ENCODE measurements at regions not wholly inside any gene's neighbourhood (a gene's known extent, or its start where the extent isn't known, plus 50 kb on each side); places are given as distances from the start of the nearest gene placed in this dataset.

DNA sequence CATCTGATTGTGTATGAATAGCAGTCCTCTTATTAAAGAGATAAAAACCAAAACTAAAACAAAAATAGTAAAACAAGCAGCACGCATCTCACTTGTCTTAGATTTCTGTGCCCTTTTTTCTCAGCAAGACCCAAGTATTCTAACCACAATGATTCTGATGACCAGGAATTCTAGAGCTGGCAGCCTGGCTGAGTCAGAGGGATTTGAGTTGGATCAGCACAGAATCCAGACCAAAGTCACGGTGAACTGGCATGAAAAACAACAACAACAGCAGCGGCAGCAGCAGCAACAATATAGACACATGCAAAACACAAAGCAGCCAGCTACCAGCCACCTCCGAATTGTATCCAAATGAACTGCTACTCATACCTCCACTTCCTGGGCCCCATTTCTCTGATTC, 360.5 kb downstream of the KCNRG start:
- H3K4me1 ChIP-seq = no peaks in the 10 kb centered on the region
- H3K36me3 ChIP-seq (replicated peaks in 1 of 2; ENCODE audit: insufficient read depth in 1 of 2, low read depth in 2 of 2) = no peaks in the 10 kb centered on the region
- DNase-seq (no peak), ATAC-seq (no peak)
- no peaks in the 10 kb centered on the region for H3K9me3 ChIP-seq
- H3K27me3 ChIP-seq = no peaks in the 10 kb centered on the region
- TF ChIP-seq, protein P1, sequence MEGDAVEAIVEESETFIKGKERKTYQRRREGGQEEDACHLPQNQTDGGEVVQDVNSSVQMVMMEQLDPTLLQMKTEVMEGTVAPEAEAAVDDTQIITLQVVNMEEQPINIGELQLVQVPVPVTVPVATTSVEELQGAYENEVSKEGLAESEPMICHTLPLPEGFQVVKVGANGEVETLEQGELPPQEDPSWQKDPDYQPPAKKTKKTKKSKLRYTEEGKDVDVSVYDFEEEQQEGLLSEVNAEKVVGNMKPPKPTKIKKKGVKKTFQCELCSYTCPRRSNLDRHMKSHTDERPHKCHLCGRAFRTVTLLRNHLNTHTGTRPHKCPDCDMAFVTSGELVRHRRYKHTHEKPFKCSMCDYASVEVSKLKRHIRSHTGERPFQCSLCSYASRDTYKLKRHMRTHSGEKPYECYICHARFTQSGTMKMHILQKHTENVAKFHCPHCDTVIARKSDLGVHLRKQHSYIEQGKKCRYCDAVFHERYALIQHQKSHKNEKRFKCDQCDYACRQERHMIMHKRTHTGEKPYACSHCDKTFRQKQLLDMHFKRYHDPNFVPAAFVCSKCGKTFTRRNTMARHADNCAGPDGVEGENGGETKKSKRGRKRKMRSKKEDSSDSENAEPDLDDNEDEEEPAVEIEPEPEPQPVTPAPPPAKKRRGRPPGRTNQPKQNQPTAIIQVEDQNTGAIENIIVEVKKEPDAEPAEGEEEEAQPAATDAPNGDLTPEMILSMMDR (IDR thresholded peaks at IDR 0.05) = no peak
- no peak for TF ChIP-seq POLR2A (IDR thresholded peaks at IDR 0.05)
- no peak overlapping the region for H3K27ac ChIP-seq
- WGBS, 2 donors = 56 to 64% methylated on average over 4 of the region's 4 CpGs
- H3K4me3 ChIP-seq = no peak overlapping the region
- intact Hi-C loops (cut with DNase I) = no loop called here

DNA sequence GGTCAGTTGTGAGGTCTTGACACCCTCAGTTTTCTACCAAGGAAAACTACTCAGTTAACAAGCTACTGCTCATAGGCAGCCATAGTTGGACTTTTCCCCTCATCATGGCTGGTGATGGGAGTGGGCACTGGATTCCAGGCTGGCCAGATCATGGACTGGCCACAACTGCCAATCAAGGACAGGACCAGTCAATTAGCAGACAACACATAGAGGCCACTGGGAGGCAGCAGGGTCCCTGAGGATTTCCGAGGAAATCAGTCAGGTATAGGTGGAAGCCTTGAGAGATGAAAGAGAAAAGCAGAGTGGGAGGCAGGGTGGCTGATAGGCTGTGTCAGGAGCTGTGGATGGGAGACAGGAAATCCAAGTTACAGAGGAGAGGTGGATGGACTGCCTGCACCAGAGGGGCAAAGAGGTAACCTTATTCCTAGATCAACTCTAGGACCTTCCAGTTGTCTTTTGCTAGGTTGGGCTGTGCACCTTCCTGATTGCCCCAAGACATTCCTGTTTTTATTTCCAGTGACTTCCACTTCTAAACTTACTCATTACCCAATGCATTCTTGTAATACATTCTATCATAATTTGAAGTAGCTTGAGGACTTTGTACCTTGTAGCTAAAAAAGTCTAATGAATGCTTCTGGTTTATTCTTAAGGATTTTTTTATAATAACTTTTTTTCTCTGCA, 361.8 kb downstream of the KCNRG start:
- WGBS, 2 donors = 72 to 76% methylated on average over 1 of the region's 1 CpG
- ATAC-seq (no peak), DNase-seq (no peak)
- Histone ChIP-seq H3K27me3 (no peaks in the 10 kb centered on the region), H3K27ac (no peak overlapping the region), H3K9me3 (no peaks in the 10 kb centered on the region), H3K4me1 (no peaks in the 10 kb centered on the region), H3K4me3 (no peak overlapping the region), H3K36me3 (replicated peaks in 1 of 2; ENCODE audit: insufficient read depth in 1 of 2, low read depth in 2 of 2) (no peaks in the 10 kb centered on the region)
- intact Hi-C loops (cut with DNase I) = no loop called here
- TF ChIP-seq, protein P1 (IDR thresholded peaks at IDR 0.05) = peak in 1 of 7 experiments; percentile 19
- no peak for TF ChIP-seq POLR2A (IDR thresholded peaks at IDR 0.05)

DNA sequence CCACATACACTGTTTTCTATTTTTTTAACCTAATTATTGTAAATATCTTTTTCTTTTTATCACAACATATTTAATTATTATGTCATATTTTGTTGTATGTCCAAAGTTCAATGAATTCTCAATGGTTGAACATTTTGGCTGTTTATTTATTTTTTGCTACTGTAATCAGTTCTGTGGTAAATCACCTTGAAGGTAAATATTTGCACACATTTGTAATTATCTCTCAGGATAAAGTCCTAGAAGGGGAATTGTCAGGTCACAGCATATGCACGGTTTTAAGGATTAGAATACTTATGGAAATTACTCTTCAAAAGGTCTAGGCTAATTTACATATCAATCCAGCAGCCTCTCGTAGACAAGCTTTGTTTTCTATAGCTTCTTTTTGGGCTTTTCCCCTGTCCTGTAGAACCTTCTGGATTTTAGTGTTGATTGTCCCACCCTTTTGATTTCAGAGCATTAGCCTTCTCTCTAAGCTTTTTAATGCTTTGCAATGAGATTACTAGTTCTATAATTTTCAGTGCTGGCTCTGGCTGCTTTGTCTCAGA, 362.6 kb downstream of the KCNRG start:
- Histone ChIP-seq H3K27ac (no peak overlapping the region), H3K36me3 (replicated peaks in 1 of 2; ENCODE audit: insufficient read depth in 1 of 2, low read depth in 2 of 2) (no peaks in the 10 kb centered on the region), H3K4me3 (no peak overlapping the region), H3K9me3 (no peaks in the 10 kb centered on the region), H3K27me3 (no peaks in the 10 kb centered on the region), H3K4me1 (no peaks in the 10 kb centered on the region)
- TF ChIP-seq, protein P1 (IDR thresholded peaks at IDR 0.05) = no peak
- no peak for TF ChIP-seq POLR2A (IDR thresholded peaks at IDR 0.05)
- ATAC-seq = no peak
- no peak for DNase-seq
- 46 to 50% methylated on average over 2 of the region's 2 CpGs for WGBS, 2 donors
- intact Hi-C loops (cut with DNase I) = no loop called here

DNA sequence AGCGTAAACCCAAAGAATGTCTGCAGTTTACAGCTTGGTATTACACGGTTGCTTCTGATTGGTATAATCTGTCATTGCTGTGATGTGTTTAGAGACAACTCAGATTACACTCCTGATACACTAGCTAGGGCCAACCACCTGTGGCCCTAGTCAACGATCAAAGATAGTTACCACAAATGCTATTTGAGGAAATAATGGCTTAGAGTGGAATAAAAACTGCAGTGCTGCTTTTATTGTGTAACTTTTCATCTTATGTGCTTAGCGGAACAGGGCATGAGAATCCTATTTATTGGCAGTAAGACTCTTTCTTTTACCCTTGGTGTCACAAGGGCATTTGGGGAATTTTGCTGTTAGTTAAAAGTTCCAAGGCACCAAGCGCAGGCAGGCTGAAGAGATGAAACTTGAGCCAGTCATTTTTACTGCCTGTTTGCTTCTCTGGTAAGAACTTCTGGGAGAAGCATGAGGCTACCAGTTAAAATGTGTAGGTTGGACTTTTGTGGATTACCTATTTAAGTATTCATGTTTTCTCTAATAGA, 363.3 kb downstream of the KCNRG start:
- ATAC-seq (no peak), DNase-seq (no peak)
- H3K27me3 ChIP-seq = no peaks in the 10 kb centered on the region
- H3K4me3 ChIP-seq = no peak overlapping the region
- no peak overlapping the region for H3K27ac ChIP-seq
- no peaks in the 10 kb centered on the region for H3K4me1 ChIP-seq
- intact Hi-C loops (cut with DNase I) = no loop called here
- 67 to 74% methylated on average over 5 of the region's 5 CpGs for WGBS, 2 donors
- no peaks in the 10 kb centered on the region for H3K9me3 ChIP-seq
- TF ChIP-seq, protein P1 (IDR thresholded peaks at IDR 0.05) = no peak
- no peak for TF ChIP-seq POLR2A (IDR thresholded peaks at IDR 0.05)
- no peaks in the 10 kb centered on the region for H3K36me3 ChIP-seq (replicated peaks in 1 of 2; ENCODE audit: insufficient read depth in 1 of 2, low read depth in 2 of 2)

DNA sequence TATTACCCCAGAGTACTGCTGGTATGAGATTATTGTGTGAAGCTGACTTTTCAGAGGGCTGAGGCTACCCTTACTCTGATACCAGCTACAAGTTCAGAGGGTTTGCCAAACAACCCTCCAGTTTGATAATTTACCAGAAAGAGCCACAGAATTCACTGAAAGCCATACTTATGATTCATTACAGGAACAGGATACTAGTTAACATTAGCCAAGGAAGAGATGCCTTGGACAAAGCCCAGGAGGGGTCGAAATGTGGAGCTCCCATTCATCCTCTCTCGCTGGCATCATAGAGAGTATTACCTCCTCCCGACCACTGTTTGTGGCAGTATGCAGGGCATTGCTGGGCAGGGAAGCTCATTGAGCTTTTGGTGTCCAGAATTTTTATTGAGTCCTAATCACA, 364.3 kb downstream of the KCNRG start:
- DNase-seq (no peak), ATAC-seq (no peak)
- Histone ChIP-seq H3K4me1 (no peaks in the 10 kb centered on the region), H3K4me3 (no peak overlapping the region), H3K9me3 (no peaks in the 10 kb centered on the region), H3K27me3 (no peaks in the 10 kb centered on the region), H3K27ac (no peak overlapping the region), H3K36me3 (replicated peaks in 1 of 2; ENCODE audit: insufficient read depth in 1 of 2, low read depth in 2 of 2) (no peaks in the 10 kb centered on the region)
- intact Hi-C loops (cut with DNase I) = no loop called here
- 54 to 74% methylated on average over 3 of the region's 3 CpGs for WGBS, 2 donors
- no peak for TF ChIP-seq POLR2A (IDR thresholded peaks at IDR 0.05)
- TF ChIP-seq, protein P1 (IDR thresholded peaks at IDR 0.05) = no peak

Data from body of pancreas (tissue), 4 donors.